ENCODE measurements at regions not wholly inside any gene's neighbourhood (a gene's known extent, or its start where the extent isn't known, plus 50 kb on each side); places are given as distances from the start of the nearest gene placed in this dataset.

- H3K27me3 Mint-ChIP-seq (ENCODE audit: unreplicated experiment) = no peaks in the 10 kb centered on the region
- peaks cover 6% of the 10 kb centered on the region for H3K4me1 Mint-ChIP-seq (ENCODE audit: unreplicated experiment)
- H3K9me3 Mint-ChIP-seq (ENCODE audit: unreplicated experiment) = no peaks in the 10 kb centered on the region
- H3K4me3 Mint-ChIP-seq (ENCODE audit: unreplicated experiment) = no peak overlapping the region
- no peak for DNase-seq (ENCODE audit: extremely low spot score, unreplicated experiment)
- H3K27ac Mint-ChIP-seq (ENCODE audit: unreplicated experiment) = no peak overlapping the region
- H3K36me3 Mint-ChIP-seq (ENCODE audit: unreplicated experiment) = no peaks in the 10 kb centered on the region
- no peak for TF ChIP-seq CTCF (IDR thresholded peaks at IDR 0.05)
Measured at GRCh38 chr3:125654526-125654925, 59.2 kb upstream of the OSBPL11 start.

GRCh38 chr3:125662675-125663074 lies 67.4 kb upstream of the OSBPL11 start:
- Mint-ChIP-seq H3K27me3 (ENCODE audit: unreplicated experiment) (no peaks in the 10 kb centered on the region), H3K4me3 (ENCODE audit: unreplicated experiment) (no peak overlapping the region), H3K4me1 (ENCODE audit: unreplicated experiment) (no peaks in the 10 kb centered on the region), H3K36me3 (ENCODE audit: unreplicated experiment) (no peaks in the 10 kb centered on the region), H3K27ac (ENCODE audit: unreplicated experiment) (no peak overlapping the region), H3K9me3 (ENCODE audit: unreplicated experiment) (no peaks in the 10 kb centered on the region)
- no peak for TF ChIP-seq CTCF (IDR thresholded peaks at IDR 0.05)
- DNase-seq (ENCODE audit: extremely low spot score, unreplicated experiment) = no peak

- Mint-ChIP-seq H3K36me3 (ENCODE audit: unreplicated experiment) (no peaks in the 10 kb centered on the region), H3K27ac (ENCODE audit: unreplicated experiment) (no peak overlapping the region), H3K27me3 (ENCODE audit: unreplicated experiment) (peaks cover 15% of the 10 kb centered on the region), H3K4me3 (ENCODE audit: unreplicated experiment) (no peak overlapping the region), H3K4me1 (ENCODE audit: unreplicated experiment) (peaks cover 3% of the 10 kb centered on the region), H3K9me3 (ENCODE audit: unreplicated experiment) (no peaks in the 10 kb centered on the region)
- no peak for TF ChIP-seq CTCF (IDR thresholded peaks at IDR 0.05)
- DNase-seq (ENCODE audit: extremely low spot score, unreplicated experiment) = no peak
Measured at GRCh38 chr3:125670352-125670751, 75.1 kb upstream of the OSBPL11 start.

- no peak overlapping the region for H3K27ac Mint-ChIP-seq (ENCODE audit: unreplicated experiment)
Measured at GRCh38 chr3:125670945-125671344, 75.6 kb upstream of the OSBPL11 start.

More at GRCh38 chr3:125670945-125671344, 75.6 kb upstream of the OSBPL11 start:
- no peak for DNase-seq (ENCODE audit: extremely low spot score, unreplicated experiment)
- Mint-ChIP-seq H3K36me3 (ENCODE audit: unreplicated experiment) (no peaks in the 10 kb centered on the region), H3K4me3 (ENCODE audit: unreplicated experiment) (no peak overlapping the region), H3K4me1 (ENCODE audit: unreplicated experiment) (peaks cover 3% of the 10 kb centered on the region), H3K9me3 (ENCODE audit: unreplicated experiment) (no peaks in the 10 kb centered on the region), H3K27me3 (ENCODE audit: unreplicated experiment) (peaks cover 15% of the 10 kb centered on the region)
- no peak for TF ChIP-seq CTCF (IDR thresholded peaks at IDR 0.05)

Measured in osteocyte (in vitro differentiated cells).